GM20000 (cell line): ENCODE measurements at regions not wholly inside any gene's neighbourhood (a gene's known extent, or its start where the extent isn't known, plus 50 kb on each side); places are given as distances from the start of the nearest gene placed in this dataset.
A peak's percentile ranks its signal among the peaks of the same experiment; 100 is the strongest.

ENCODE experiments used
- DNase-seq: peaks from one replicate; pipeline ENCODE4 v3.0.0; 2012; ENCODE audit warnings: low spot score
- TF ChIP-seq, protein P1 (sequence below): IDR thresholded peaks from 2 replicates; pipeline ENCODE4 v1.5.1; 2012; ENCODE audit warnings: mild to moderate bottlenecking, control low read depth; ENCODE audit errors: extremely low read depth, missing control alignments

GRCh38 chr2:7835151-7835550 lies 846.7 kb upstream of the ID2 start:
- TF ChIP-seq, protein P1, sequence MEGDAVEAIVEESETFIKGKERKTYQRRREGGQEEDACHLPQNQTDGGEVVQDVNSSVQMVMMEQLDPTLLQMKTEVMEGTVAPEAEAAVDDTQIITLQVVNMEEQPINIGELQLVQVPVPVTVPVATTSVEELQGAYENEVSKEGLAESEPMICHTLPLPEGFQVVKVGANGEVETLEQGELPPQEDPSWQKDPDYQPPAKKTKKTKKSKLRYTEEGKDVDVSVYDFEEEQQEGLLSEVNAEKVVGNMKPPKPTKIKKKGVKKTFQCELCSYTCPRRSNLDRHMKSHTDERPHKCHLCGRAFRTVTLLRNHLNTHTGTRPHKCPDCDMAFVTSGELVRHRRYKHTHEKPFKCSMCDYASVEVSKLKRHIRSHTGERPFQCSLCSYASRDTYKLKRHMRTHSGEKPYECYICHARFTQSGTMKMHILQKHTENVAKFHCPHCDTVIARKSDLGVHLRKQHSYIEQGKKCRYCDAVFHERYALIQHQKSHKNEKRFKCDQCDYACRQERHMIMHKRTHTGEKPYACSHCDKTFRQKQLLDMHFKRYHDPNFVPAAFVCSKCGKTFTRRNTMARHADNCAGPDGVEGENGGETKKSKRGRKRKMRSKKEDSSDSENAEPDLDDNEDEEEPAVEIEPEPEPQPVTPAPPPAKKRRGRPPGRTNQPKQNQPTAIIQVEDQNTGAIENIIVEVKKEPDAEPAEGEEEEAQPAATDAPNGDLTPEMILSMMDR: no peak
- no peak for DNase-seq

DNA sequence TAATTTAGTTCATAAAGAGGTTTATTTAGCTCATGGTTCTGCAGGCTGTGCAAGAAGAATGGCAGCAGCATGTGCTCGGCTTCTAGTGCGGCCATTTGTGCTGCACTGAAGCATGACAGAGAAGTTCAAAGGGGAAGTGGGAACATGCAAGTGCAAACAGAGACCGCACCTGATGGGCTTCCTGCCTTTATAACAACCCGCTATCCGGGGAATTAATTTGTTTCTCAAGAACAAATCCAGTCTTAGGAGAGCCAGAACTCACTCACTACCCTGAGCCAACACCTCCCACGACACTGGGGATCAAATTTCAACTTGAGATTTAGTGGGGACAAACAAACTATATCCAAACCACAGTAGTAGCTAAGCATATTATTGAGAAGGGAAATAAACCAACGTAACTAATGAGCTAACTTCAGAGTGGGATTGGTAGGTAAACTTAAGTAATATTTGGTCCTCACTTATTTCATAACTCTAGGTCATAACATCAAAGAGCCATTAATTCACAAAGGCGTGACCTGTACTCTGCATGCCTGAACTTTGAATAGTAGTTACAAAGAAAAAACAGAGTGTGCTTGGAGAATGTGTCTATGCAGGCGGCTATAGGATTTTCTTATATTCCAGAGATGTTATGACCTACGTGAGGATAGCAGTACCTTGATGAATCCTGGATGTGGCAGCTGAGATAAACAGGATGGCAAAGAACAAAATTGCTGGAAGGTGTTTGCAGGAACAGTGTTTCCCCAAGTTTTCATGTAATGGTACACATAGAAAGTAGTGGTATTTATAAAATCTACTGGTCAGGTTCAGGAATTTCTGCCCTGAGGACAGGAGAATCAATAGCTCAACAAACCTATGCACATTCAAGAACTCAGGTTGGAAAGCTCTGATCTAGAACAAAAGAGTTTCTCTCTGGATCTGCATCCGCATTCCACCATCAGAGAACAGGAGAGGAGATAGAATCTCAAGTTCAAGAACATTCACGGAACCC lies 845.9 kb upstream of the ID2 start:
- DNase-seq: peak; percentile 42
- TF ChIP-seq, protein P1: no peak

GRCh38 chr2:7837237-7837760 lies 844.6 kb upstream of the ID2 start:
- no peak for DNase-seq
- TF ChIP-seq, protein P1: no peak

- TF ChIP-seq, protein P1: no peak
- DNase-seq: no peak
These were observed 843.2 kb upstream of the ID2 start for GRCh38 chr2:7838669-7839068.

- no peak for DNase-seq
- TF ChIP-seq, protein P1: no peak
These were observed 841.0 kb upstream of the ID2 start for GRCh38 chr2:7840651-7841380.

DNA sequence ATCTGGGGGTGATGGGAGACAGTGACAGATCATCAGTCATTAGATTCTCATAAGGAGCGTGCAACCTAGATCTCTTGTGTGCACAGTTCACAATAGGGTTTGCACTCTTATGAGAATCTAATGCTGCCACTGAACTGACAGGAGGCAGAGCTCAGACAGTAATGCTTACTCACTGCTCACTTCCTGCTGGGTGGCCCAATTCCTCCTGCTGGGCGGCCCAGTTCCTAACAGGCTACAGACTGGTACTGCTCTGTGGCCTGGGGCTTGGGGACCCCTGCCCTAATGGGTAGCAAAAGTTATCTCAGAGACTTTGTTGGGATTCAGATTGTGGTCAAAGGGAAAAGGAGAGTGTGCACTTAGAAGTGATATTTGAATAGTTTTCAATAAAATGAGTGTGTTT lies 840.1 kb upstream of the ID2 start:
- TF ChIP-seq, protein P1: no peak
- no peak for DNase-seq
